ENCODE measurements at regions not wholly inside any gene's neighbourhood (a gene's known extent, or its start where the extent isn't known, plus 50 kb on each side); places are given as distances from the start of the nearest gene placed in this dataset.

GRCh38 chr11:70931430-70931829 lies 320.9 kb downstream of the SHANK2 start:
- peaks cover 3 to 8% of the 10 kb centered on the region in 2 donors for H3K36me3 Mint-ChIP-seq
- H3K4me3 Mint-ChIP-seq = no peak overlapping the region
- H3K27me3 Mint-ChIP-seq = peaks cover 8 to 33% (median 19%) of the 10 kb centered on the region in 3 donors
- H3K27ac Mint-ChIP-seq = peak overlapping the region in 1 of 6 donors; percentile 14
- no peak for DNase-seq
- peaks cover 3 to 32% (median 13%) of the 10 kb centered on the region in 7 donors for H3K9me3 Mint-ChIP-seq
- no peaks in the 10 kb centered on the region for H3K4me1 Mint-ChIP-seq
- no peak for ATAC-seq (ENCODE audit: low read depth in 2 of 2)

GRCh38 chr11:70933981-70934583 lies 318.3 kb downstream of the SHANK2 start:
- no peak for DNase-seq
- Mint-ChIP-seq H3K4me3 (no peak overlapping the region), H3K27me3 (peaks cover 6 to 26% (median 16%) of the 10 kb centered on the region in 3 donors), H3K4me1 (no peaks in the 10 kb centered on the region), H3K27ac (no peak overlapping the region), H3K36me3 (peaks cover 3 to 10% of the 10 kb centered on the region in 2 donors), H3K9me3 (peaks cover 4 to 34% (median 17%) of the 10 kb centered on the region in 7 donors)
- no peak for ATAC-seq (ENCODE audit: low read depth in 2 of 2)

GRCh38 chr11:70935006-70935768 lies 317.2 kb downstream of the SHANK2 start:
- H3K4me1 Mint-ChIP-seq = no peaks in the 10 kb centered on the region
- H3K36me3 Mint-ChIP-seq = peaks cover under 1 to 10% of the 10 kb centered on the region in 2 donors
- peaks cover 3 to 28% (median 15%) of the 10 kb centered on the region in 7 donors for H3K9me3 Mint-ChIP-seq
- no peak overlapping the region for H3K4me3 Mint-ChIP-seq
- DNase-seq = no peak
- no peak overlapping the region for H3K27ac Mint-ChIP-seq
- peaks cover 3 to 18% (median 8%) of the 10 kb centered on the region in 3 donors for H3K27me3 Mint-ChIP-seq
- no peak for ATAC-seq (ENCODE audit: low read depth in 2 of 2)

GRCh38 chr11:70942593-70942992 lies 309.8 kb downstream of the SHANK2 start:
- H3K27ac Mint-ChIP-seq = no peak overlapping the region
- H3K9me3 Mint-ChIP-seq = peaks cover 33 to 60% (median 45%) of the 10 kb centered on the region in 7 donors
- no peak for DNase-seq
- peaks cover 15 to 62% of the 10 kb centered on the region in 2 donors for H3K36me3 Mint-ChIP-seq
- no peak for ATAC-seq (ENCODE audit: low read depth in 2 of 2)
- no peaks in the 10 kb centered on the region for H3K4me1 Mint-ChIP-seq
- H3K27me3 Mint-ChIP-seq = peaks cover 0 to 25% (median 19%) of the 10 kb centered on the region in 3 donors
- no peak overlapping the region for H3K4me3 Mint-ChIP-seq

- Mint-ChIP-seq H3K9me3 (peaks cover 36 to 60% (median 43%) of the 10 kb centered on the region in 7 donors), H3K4me1 (no peaks in the 10 kb centered on the region), H3K36me3 (peaks cover 15 to 60% of the 10 kb centered on the region in 2 donors), H3K27me3 (peaks cover 3 to 26% (median 18%) of the 10 kb centered on the region in 3 donors), H3K27ac (no peak overlapping the region), H3K4me3 (no peak overlapping the region)
- no peak for DNase-seq
- no peak for ATAC-seq (ENCODE audit: low read depth in 2 of 2)
Measured at GRCh38 chr11:70944141-70944540, 308.2 kb downstream of the SHANK2 start.

- DNase-seq (no peak), ATAC-seq (ENCODE audit: low read depth in 2 of 2) (no peak)
- no peak overlapping the region for H3K4me3 Mint-ChIP-seq
- H3K36me3 Mint-ChIP-seq = peaks cover 15 to 60% of the 10 kb centered on the region in 2 donors
- peaks cover 3 to 26% (median 18%) of the 10 kb centered on the region in 3 donors for H3K27me3 Mint-ChIP-seq
- H3K9me3 Mint-ChIP-seq = peaks cover 36 to 58% (median 43%) of the 10 kb centered on the region in 7 donors
- no peaks in the 10 kb centered on the region for H3K4me1 Mint-ChIP-seq
- no peak overlapping the region for H3K27ac Mint-ChIP-seq
Measured at GRCh38 chr11:70944636-70945035, 307.7 kb downstream of the SHANK2 start.

GRCh38 chr11:70948398-70948797 lies 304.0 kb downstream of the SHANK2 start:
- Mint-ChIP-seq H3K27me3 (peaks cover 12 to 26% (median 18%) of the 10 kb centered on the region in 3 donors), H3K36me3 (peaks cover 5 to 43% of the 10 kb centered on the region in 2 donors), H3K4me3 (no peak overlapping the region), H3K9me3 (peaks cover 16 to 39% (median 26%) of the 10 kb centered on the region in 7 donors), H3K27ac (no peak overlapping the region), H3K4me1 (no peaks in the 10 kb centered on the region)
- ATAC-seq (ENCODE audit: low read depth in 2 of 2) (no peak), DNase-seq (no peak)

- DNase-seq = no peak
- Mint-ChIP-seq H3K4me1 (no peaks in the 10 kb centered on the region), H3K27me3 (peaks cover 17 to 31% (median 18%) of the 10 kb centered on the region in 3 donors), H3K27ac (no peak overlapping the region), H3K36me3 (peaks cover 0 to 43% of the 10 kb centered on the region in 2 donors), H3K4me3 (no peak overlapping the region), H3K9me3 (peaks cover 11 to 33% (median 21%) of the 10 kb centered on the region in 7 donors)
- ATAC-seq (ENCODE audit: low read depth in 2 of 2) = no peak
Measured at GRCh38 chr11:70948855-70949531, 303.4 kb downstream of the SHANK2 start.

- peaks cover 16 to 27% (median 18%) of the 10 kb centered on the region in 3 donors for H3K27me3 Mint-ChIP-seq
- H3K36me3 Mint-ChIP-seq = peaks cover 0 to 28% of the 10 kb centered on the region in 2 donors
- no peak overlapping the region for H3K27ac Mint-ChIP-seq
- ATAC-seq (ENCODE audit: low read depth in 2 of 2) = no peak
- peaks cover 4 to 21% (median 14%) of the 10 kb centered on the region in 7 donors for H3K9me3 Mint-ChIP-seq
- DNase-seq = no peak
- no peaks in the 10 kb centered on the region for H3K4me1 Mint-ChIP-seq
- no peak overlapping the region for H3K4me3 Mint-ChIP-seq
Measured at GRCh38 chr11:70951139-70951804, 301.1 kb downstream of the SHANK2 start.

GRCh38 chr11:70952191-70952590 lies 300.2 kb downstream of the SHANK2 start:
- no peak overlapping the region for H3K4me3 Mint-ChIP-seq
- no peak for ATAC-seq (ENCODE audit: low read depth in 2 of 2)

GRCh38 chr11:70953720-70954119 lies 298.7 kb downstream of the SHANK2 start:
- DNase-seq (no peak), ATAC-seq (ENCODE audit: low read depth in 2 of 2) (no peak)
- no peaks in the 10 kb centered on the region for H3K4me1 Mint-ChIP-seq
- peaks cover 0 to 15% (median 8%) of the 10 kb centered on the region in 3 donors for H3K27me3 Mint-ChIP-seq
- peaks cover 0 to 10% of the 10 kb centered on the region in 2 donors for H3K36me3 Mint-ChIP-seq
- no peak overlapping the region for H3K27ac Mint-ChIP-seq
- no peak overlapping the region for H3K4me3 Mint-ChIP-seq
- H3K9me3 Mint-ChIP-seq = peaks cover 0 to 15% (median 7%) of the 10 kb centered on the region in 7 donors

More at GRCh38 chr11:70952191-70952590, 300.2 kb downstream of the SHANK2 start:
- H3K27ac Mint-ChIP-seq = no peak overlapping the region
- H3K4me1 Mint-ChIP-seq = no peaks in the 10 kb centered on the region
- H3K36me3 Mint-ChIP-seq = peaks cover 0 to 18% of the 10 kb centered on the region in 2 donors
- H3K9me3 Mint-ChIP-seq = peaks cover 4 to 21% (median 12%) of the 10 kb centered on the region in 7 donors
- peaks cover 7 to 18% (median 18%) of the 10 kb centered on the region in 3 donors for H3K27me3 Mint-ChIP-seq
- DNase-seq = no peak

- no peak for ATAC-seq (ENCODE audit: low read depth in 2 of 2)
- H3K9me3 Mint-ChIP-seq = peaks cover 0 to 15% (median 7%) of the 10 kb centered on the region in 7 donors
- no peak overlapping the region for H3K27ac Mint-ChIP-seq
Measured at GRCh38 chr11:70954471-70954870, 297.9 kb downstream of the SHANK2 start.

More at GRCh38 chr11:70954471-70954870, 297.9 kb downstream of the SHANK2 start:
- Mint-ChIP-seq H3K27me3 (peaks cover 0 to 15% (median 8%) of the 10 kb centered on the region in 3 donors), H3K36me3 (peaks cover 0 to 10% of the 10 kb centered on the region in 2 donors), H3K4me1 (no peaks in the 10 kb centered on the region), H3K4me3 (peak overlapping the region in 1 of 8 donors; percentile 57)
- DNase-seq = no peak
